Suprapubic skin (tissue), 4 donors: ENCODE measurements at regions not wholly inside any gene's neighbourhood (a gene's known extent, or its start where the extent isn't known, plus 50 kb on each side); places are given as distances from the start of the nearest gene placed in this dataset.

Experiments used
- DNase-seq, 2 donors: peaks; one replicate each; pipeline ENCODE4 v3.0.0-alpha.2; 2019; ENCODE audit warnings: low spot score in 2 of 2
- H3K27ac ChIP-seq: fragments of 200-600 bp; sonication (generic); one replicate; pipeline ENCODE4 v1.5.1; 2019
- H3K27me3 ChIP-seq: fragments of 200-600 bp; sonication (generic); one replicate; pipeline ENCODE4 v1.5.1; 2019
- H3K36me3 ChIP-seq: fragments of 200-600 bp; sonication (generic); one replicate; pipeline ENCODE4 v1.5.1; 2019
- H3K4me1 ChIP-seq: fragments of 200-600 bp; sonication (generic); one replicate; pipeline ENCODE4 v1.5.1; 2019
- H3K4me3 ChIP-seq: fragments of 200-600 bp; sonication (generic); one replicate; pipeline ENCODE4 v1.5.1; 2019; ENCODE audit warnings: mild to moderate bottlenecking
- H3K9me3 ChIP-seq: fragments of 200-600 bp; sonication (generic); one replicate; pipeline ENCODE4 v1.5.1; 2019
- EP300 ChIP-seq: sonication (generic); formaldehyde crosslinking; IDR thresholded peaks from one replicate; pipeline ENCODE4 v1.6.1; 2017; ENCODE audit warnings: antibody characterized with exemption
- POLR2A ChIP-seq, 2 donors: fragments of 450-650 bp; IDR thresholded peaks; one replicate each; pipeline ENCODE4 v1.6.1; 2017; ENCODE audit warnings: antibody characterized with exemption in 2 of 2, mild to moderate bottlenecking in 2 of 2, moderate library complexity in 2 of 2
- POLR2AphosphoS5 ChIP-seq, 3 donors: sonication (generic); formaldehyde crosslinking; IDR thresholded peaks; one replicate each; pipeline ENCODE4 v1.6.1; 2017; ENCODE audit warnings: antibody characterized with exemption in 3 of 3
- WGBS: methylation state at CpG from one replicate; pipeline ENCODE4 v1.1.5; 2018; 5-methylcytosine and 5-hydroxymethylcytosine counted together
- TF ChIP-seq, protein P1 (sequence below), 2 donors: fragments of 200-600 bp in 1 of 2; fragments of 450-650 bp in 1 of 2; sonication (generic) in 1 of 2; IDR thresholded peaks; one replicate each; pipeline ENCODE4 v1.5.1; 2016 to 2019; ENCODE audit warnings: antibody characterized with exemption in 2 of 2, mild to moderate bottlenecking in 1 of 2, moderate library complexity in 1 of 2

DNA sequence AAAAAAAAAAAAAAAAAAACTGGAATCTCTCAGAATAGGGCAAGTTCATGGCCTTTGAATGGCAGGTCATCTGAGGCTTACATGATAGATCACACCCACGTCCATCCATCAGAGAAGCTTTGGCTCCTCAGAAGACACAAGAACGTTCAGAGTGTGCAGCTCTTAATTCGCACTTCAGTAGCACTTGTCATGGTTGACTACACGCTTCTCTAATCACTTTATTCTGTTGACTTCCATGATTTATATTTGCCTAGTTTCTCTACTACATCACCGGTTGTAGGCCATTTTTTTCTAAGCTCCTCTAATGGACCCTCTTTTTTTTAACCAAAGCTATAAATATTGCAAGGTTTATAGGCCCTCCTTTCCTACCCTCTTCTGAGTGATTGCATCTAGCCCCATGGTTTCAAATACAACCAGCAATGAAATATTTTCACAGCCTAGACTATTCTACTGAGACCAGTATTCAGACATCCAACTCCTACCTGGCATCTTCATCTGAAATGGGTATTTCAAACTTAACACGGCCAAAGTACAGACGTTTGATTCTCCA lies 305.4 kb upstream of the CELF2 start:
- DNase-seq: no peak
- H3K27ac ChIP-seq: no peak overlapping the region
- no peaks in the 10 kb centered on the region for H3K27me3 ChIP-seq
- H3K4me1 ChIP-seq: no peaks in the 10 kb centered on the region
- no peak overlapping the region for H3K4me3 ChIP-seq
- 83% methylated on average over 7 of the region's 7 CpGs for WGBS
- H3K9me3 ChIP-seq: no peaks in the 10 kb centered on the region
- TF ChIP-seq EP300 (no peak), POLR2AphosphoS5 (IDR thresholded peaks at IDR 0.05) (no peak), POLR2A (IDR thresholded peaks at IDR 0.05) (no peak)
- TF ChIP-seq, protein P1, sequence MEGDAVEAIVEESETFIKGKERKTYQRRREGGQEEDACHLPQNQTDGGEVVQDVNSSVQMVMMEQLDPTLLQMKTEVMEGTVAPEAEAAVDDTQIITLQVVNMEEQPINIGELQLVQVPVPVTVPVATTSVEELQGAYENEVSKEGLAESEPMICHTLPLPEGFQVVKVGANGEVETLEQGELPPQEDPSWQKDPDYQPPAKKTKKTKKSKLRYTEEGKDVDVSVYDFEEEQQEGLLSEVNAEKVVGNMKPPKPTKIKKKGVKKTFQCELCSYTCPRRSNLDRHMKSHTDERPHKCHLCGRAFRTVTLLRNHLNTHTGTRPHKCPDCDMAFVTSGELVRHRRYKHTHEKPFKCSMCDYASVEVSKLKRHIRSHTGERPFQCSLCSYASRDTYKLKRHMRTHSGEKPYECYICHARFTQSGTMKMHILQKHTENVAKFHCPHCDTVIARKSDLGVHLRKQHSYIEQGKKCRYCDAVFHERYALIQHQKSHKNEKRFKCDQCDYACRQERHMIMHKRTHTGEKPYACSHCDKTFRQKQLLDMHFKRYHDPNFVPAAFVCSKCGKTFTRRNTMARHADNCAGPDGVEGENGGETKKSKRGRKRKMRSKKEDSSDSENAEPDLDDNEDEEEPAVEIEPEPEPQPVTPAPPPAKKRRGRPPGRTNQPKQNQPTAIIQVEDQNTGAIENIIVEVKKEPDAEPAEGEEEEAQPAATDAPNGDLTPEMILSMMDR (IDR thresholded peaks at IDR 0.05): no peak
- H3K36me3 ChIP-seq: no peaks in the 10 kb centered on the region

DNA sequence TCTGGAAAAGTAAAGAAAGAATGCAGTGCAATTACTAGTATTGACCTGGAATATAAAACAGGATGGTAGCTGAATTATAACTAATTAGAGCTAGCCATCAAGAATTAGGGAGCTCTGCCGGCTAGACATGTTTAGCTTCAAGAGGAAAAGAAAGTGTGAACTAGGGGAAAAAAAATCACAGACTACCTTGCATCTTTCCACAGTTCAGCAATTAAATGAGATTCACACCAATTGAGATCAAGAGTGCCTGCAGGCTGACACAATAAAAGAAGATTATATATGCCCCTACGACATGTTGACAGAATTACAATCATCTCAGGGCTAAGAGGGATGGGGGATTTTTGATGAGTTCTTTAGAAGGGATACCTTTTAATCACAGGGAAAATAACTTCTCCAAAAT lies 303.3 kb upstream of the CELF2 start:
- no peaks in the 10 kb centered on the region for H3K4me1 ChIP-seq
- TF ChIP-seq POLR2AphosphoS5 (IDR thresholded peaks at IDR 0.05) (no peak), POLR2A (IDR thresholded peaks at IDR 0.05) (no peak)
- TF ChIP-seq, protein P1 (IDR thresholded peaks at IDR 0.05): no peak
- H3K36me3 ChIP-seq: no peaks in the 10 kb centered on the region
- H3K27me3 ChIP-seq: no peaks in the 10 kb centered on the region
- no peak overlapping the region for H3K4me3 ChIP-seq
- H3K9me3 ChIP-seq: no peaks in the 10 kb centered on the region
- H3K27ac ChIP-seq: no peak overlapping the region
- WGBS: 61% methylated on average over 2 of the region's 2 CpGs
- DNase-seq: no peak

DNA sequence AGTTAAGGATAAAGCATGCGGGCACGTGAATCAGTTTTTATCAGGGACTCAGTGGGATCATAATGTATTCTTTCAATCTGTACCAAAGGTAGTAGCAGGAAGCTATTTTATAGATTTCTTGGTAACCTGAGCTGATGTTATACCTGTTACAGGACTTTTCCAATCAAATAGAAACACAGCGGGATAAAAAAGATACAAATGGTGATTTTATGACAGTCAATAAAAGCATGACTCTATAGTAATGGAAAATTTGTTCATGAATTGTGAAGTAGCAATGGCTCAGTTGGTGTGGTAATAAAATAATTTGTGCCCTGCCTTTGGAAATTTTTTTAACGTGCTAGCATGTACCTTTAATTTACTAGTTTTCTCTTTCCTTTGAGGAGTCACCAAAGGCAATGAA lies 300.7 kb upstream of the CELF2 start:
- no peak overlapping the region for H3K4me3 ChIP-seq
- TF ChIP-seq EP300 (no peak), POLR2A (IDR thresholded peaks at IDR 0.05) (no peak), POLR2AphosphoS5 (IDR thresholded peaks at IDR 0.05) (no peak)
- TF ChIP-seq, protein P1 (IDR thresholded peaks at IDR 0.05): no peak
- no peaks in the 10 kb centered on the region for H3K36me3 ChIP-seq
- no peaks in the 10 kb centered on the region for H3K9me3 ChIP-seq
- H3K27ac ChIP-seq: no peak overlapping the region
- no peaks in the 10 kb centered on the region for H3K27me3 ChIP-seq
- DNase-seq: no peak
- 88% methylated on average over 4 of the region's 4 CpGs for WGBS
- H3K4me1 ChIP-seq: no peaks in the 10 kb centered on the region

DNA sequence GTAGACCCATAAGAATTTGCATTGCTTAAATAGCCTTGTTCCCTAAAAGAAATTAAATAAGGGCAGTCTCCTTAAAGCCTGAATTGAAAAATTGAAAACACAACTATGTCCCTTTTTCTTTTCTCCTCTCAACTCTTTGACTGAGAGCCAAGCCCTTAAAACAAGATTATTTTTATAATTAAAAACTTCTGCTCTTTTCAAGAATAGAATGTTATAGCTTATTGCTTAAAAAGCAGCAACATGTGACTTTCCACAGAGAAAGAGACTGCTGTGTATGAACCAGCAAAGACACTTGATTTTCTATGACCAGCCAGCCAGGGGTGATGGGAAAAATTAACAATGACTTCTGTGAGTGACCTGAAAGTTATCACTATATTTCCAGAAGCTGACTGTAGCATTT lies 295.2 kb upstream of the CELF2 start:
- no peaks in the 10 kb centered on the region for H3K9me3 ChIP-seq
- H3K27me3 ChIP-seq: no peaks in the 10 kb centered on the region
- H3K27ac ChIP-seq: no peak overlapping the region
- no peak overlapping the region for H3K4me3 ChIP-seq
- no peaks in the 10 kb centered on the region for H3K4me1 ChIP-seq
- TF ChIP-seq, protein P1 (IDR thresholded peaks at IDR 0.05): no peak
- TF ChIP-seq EP300 (no peak), POLR2A (IDR thresholded peaks at IDR 0.05) (no peak), POLR2AphosphoS5 (IDR thresholded peaks at IDR 0.05) (no peak)
- H3K36me3 ChIP-seq: no peaks in the 10 kb centered on the region
- no peak for DNase-seq

DNA sequence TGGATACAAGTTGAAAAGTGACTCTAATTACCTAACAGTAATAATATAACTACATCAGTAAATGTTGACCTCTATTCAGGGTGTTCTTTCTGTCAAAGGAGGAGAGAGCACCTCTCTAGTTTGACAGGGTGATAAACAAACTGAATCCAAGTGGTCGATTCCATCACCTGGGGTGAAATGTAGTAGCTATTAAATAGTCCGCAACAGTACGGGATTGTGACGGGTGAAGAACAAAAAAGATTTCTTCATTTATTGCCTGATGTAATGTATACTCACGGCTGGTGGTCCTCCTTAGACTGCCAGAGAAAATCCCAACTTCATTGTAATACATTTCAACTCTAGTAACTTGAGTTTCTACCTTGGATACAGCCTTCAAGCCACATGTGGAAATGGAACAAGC lies 292.5 kb upstream of the CELF2 start:
- Histone ChIP-seq H3K27ac (no peak overlapping the region), H3K4me3 (no peak overlapping the region), H3K4me1 (no peaks in the 10 kb centered on the region), H3K9me3 (no peaks in the 10 kb centered on the region), H3K27me3 (no peaks in the 10 kb centered on the region), H3K36me3 (no peaks in the 10 kb centered on the region)
- no peak for DNase-seq
- TF ChIP-seq, protein P1 (IDR thresholded peaks at IDR 0.05): no peak
- TF ChIP-seq POLR2A (IDR thresholded peaks at IDR 0.05): no peak
- no peak for TF ChIP-seq POLR2AphosphoS5 (IDR thresholded peaks at IDR 0.05)
- TF ChIP-seq EP300: no peak
- 89% methylated on average over 5 of the region's 5 CpGs for WGBS
